MCF 10A (cell line): ENCODE measurements at regions not wholly inside any gene's neighbourhood (a gene's known extent, or its start where the extent isn't known, plus 50 kb on each side); places are given as distances from the start of the nearest gene placed in this dataset.

Experiments used
- BruUV-seq: library from RNA; stranded (reverse); fragments of 400-500 nt; replicated peaks from 2 replicates; lab custom pipeline; 2021; lab: Mats Ljungman, UMichigan
- CTCF ChIA-PET: fragments of 300-600 bp; sonication (Branson Sonifier 250); formaldehyde crosslinking; extraction: SDS; loops from one replicate; lab custom pipeline; 2021; ENCODE audit warnings: antibody characterized with exemption, inconsistent platforms; lab: Yijun Ruan, JAX
- POLR2A ChIA-PET: fragments of 300-600, 350-650 bp; sonication (Branson Sonifier 250); formaldehyde crosslinking; extraction: SDS; loops from one replicate; lab custom pipeline; 2020; ENCODE audit warnings: antibody characterized with exemption, inconsistent platforms; lab: Yijun Ruan, JAX
- DNase-seq: peaks from one replicate; pipeline ENCODE4 v3.0.0-alpha.2; 2018; ENCODE audit not compliant: unreplicated experiment
- H3K27ac Mint-ChIP-seq: one replicate; pipeline ENCODE4 v1.8.0; 2022; ENCODE audit warnings: mild to moderate bottlenecking, low read depth, mixed read lengths; ENCODE audit not compliant: unreplicated experiment
- H3K27me3 Mint-ChIP-seq: one replicate; pipeline ENCODE4 v1.8.0; 2022; ENCODE audit warnings: mixed read lengths; ENCODE audit not compliant: insufficient read depth, unreplicated experiment
- H3K36me3 Mint-ChIP-seq: one replicate; pipeline ENCODE4 v1.8.0; 2022; ENCODE audit warnings: mild to moderate bottlenecking, moderate library complexity, mixed read lengths; ENCODE audit not compliant: insufficient read depth, unreplicated experiment
- H3K4me1 Mint-ChIP-seq: one replicate; pipeline ENCODE4 v1.8.0; 2022; ENCODE audit warnings: mixed read lengths; ENCODE audit not compliant: insufficient read depth, unreplicated experiment
- H3K4me3 Mint-ChIP-seq: one replicate; pipeline ENCODE4 v1.8.0; 2022; ENCODE audit warnings: mild to moderate bottlenecking, moderate library complexity, mixed read lengths; ENCODE audit not compliant: unreplicated experiment
- H3K9me3 Mint-ChIP-seq: one replicate; pipeline ENCODE4 v1.8.0; 2022; ENCODE audit warnings: mixed read lengths; ENCODE audit not compliant: unreplicated experiment
- intact Hi-C: fragments of 100-400 bp; cut with micrococcal nuclease; formaldehyde crosslinking; loops from 2 replicates; pipeline ENCODE4 v1.14.1; 2022
- TF ChIP-seq, protein P1 (sequence below): fragments of 200-600 bp; IDR thresholded peaks from one replicate; pipeline ENCODE4 v1.8.0; 2022; ENCODE audit warnings: antibody characterized with exemption, mild to moderate bottlenecking; ENCODE audit not compliant: unreplicated experiment

DNA sequence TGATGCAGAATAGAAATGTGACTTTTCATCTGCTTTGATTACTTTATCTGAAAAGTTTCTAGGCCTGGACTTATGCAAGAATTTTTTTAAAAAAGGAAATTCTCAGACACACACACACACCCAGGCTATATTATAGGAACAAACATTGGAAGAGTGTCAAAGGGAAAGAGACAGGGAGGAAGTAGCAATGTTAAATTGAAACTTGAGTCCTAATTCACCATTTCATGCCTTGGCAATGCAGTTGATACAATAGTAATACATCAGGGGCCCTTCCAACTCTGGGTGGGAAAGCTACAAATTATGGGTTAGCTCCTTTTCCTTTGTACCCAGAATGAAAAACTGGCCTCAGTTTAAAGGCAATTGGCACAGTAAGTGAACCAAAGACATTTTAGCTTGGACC is 258.0 kb upstream of the LYZL1 start:
- no TSS peak for BruUV-seq
- H3K4me1 Mint-ChIP-seq, result no peaks in the 10 kb centered on the region
- intact Hi-C loops, result no loop called here
- ChIA-PET POLR2A (interaction anchor here (0.7 kb wide), 1 partner anchor 104 kb away, joined by 5 read pairs; no protein-coding TSS in a partner anchor), CTCF (interaction anchor here (0.7 kb wide), 1 partner anchor 59 kb away, joined by 3 read pairs; no protein-coding TSS in a partner anchor)
- TF ChIP-seq, protein P1, sequence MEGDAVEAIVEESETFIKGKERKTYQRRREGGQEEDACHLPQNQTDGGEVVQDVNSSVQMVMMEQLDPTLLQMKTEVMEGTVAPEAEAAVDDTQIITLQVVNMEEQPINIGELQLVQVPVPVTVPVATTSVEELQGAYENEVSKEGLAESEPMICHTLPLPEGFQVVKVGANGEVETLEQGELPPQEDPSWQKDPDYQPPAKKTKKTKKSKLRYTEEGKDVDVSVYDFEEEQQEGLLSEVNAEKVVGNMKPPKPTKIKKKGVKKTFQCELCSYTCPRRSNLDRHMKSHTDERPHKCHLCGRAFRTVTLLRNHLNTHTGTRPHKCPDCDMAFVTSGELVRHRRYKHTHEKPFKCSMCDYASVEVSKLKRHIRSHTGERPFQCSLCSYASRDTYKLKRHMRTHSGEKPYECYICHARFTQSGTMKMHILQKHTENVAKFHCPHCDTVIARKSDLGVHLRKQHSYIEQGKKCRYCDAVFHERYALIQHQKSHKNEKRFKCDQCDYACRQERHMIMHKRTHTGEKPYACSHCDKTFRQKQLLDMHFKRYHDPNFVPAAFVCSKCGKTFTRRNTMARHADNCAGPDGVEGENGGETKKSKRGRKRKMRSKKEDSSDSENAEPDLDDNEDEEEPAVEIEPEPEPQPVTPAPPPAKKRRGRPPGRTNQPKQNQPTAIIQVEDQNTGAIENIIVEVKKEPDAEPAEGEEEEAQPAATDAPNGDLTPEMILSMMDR, result no peak
- H3K36me3 Mint-ChIP-seq, result no peaks in the 10 kb centered on the region
- no peak overlapping the region for H3K4me3 Mint-ChIP-seq
- no peak overlapping the region for H3K27ac Mint-ChIP-seq
- no peaks in the 10 kb centered on the region for H3K9me3 Mint-ChIP-seq
- no peak for DNase-seq
- peaks cover 30% of the 10 kb centered on the region for H3K27me3 Mint-ChIP-seq

DNA sequence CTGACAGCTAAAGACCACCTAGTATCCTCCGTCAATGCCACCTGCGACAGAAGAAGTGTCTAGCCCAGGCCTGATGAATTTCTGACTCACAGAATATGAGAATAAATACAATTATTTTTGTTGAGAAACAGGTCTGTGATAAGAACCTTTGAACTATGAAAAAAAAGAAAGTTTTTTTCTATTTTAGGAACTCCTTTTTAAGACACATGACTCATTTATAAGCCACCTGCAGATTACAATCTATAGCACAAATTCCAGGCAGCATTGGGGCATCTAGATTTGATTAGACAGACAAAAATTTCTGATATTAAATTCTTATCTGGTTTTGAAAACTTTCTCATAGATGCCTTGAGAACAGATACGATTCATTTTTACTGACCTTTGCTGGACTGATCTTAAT is 256.7 kb upstream of the LYZL1 start:
- TF ChIP-seq, protein P1, result no peak
- no TSS peak for BruUV-seq
- no peak overlapping the region for H3K4me3 Mint-ChIP-seq
- H3K27ac Mint-ChIP-seq, result no peak overlapping the region
- intact Hi-C loops, result no loop called here
- CTCF ChIA-PET, result no interaction called here
- no peaks in the 10 kb centered on the region for H3K36me3 Mint-ChIP-seq
- H3K4me1 Mint-ChIP-seq, result no peaks in the 10 kb centered on the region
- H3K9me3 Mint-ChIP-seq, result no peaks in the 10 kb centered on the region
- no peak for DNase-seq
- POLR2A ChIA-PET, result interaction anchor here (0.9 kb wide), 1 partner anchor 48 kb away, joined by 3 read pairs; no protein-coding TSS in a partner anchor
- H3K27me3 Mint-ChIP-seq, result peaks cover 19% of the 10 kb centered on the region

DNA sequence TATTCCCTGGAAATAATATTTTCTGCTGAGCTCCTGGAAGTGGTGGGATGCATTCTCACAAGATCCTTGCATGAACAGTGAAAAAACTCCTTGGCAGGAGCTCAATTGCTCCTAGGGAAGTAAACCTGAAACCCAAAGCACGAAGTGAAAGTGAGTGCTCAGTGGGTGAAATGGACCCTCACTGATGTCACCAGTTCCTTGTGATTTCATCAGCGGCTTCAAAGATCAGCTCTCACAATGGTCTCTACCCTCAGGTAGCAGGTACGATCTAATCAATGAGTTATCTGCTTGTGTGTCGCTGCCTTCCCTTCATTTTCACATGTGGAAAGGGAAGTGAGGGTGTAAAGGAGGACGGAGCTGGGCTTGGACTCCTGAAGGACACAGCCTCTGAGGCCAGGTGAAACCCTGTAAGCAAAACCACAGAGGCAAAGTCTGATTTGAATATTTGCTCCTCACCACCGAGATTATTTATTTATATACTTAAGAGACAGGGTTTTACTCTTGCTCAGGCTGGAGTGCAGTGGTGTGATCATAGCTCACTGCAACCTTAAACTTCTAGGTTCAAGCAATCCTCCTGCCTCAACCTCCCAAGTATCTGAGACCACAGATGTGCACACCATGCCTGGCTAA is 255.4 kb upstream of the LYZL1 start:
- POLR2A ChIA-PET, result no interaction called here
- Mint-ChIP-seq H3K27ac (no peak overlapping the region), H3K36me3 (no peaks in the 10 kb centered on the region), H3K4me3 (no peak overlapping the region), H3K4me1 (no peaks in the 10 kb centered on the region), H3K9me3 (no peaks in the 10 kb centered on the region), H3K27me3 (peaks cover 19% of the 10 kb centered on the region)
- intact Hi-C loops, result no loop called here
- TF ChIP-seq, protein P1, result no peak
- BruUV-seq, result no TSS peak
- CTCF ChIA-PET, result interaction anchor here (0.6 to 1.5 kb wide), 3 partner anchors 47 to 369 kb away, joined by 3 to 4 read pairs (median 3); no protein-coding TSS in a partner anchor
- no peak for DNase-seq

DNA sequence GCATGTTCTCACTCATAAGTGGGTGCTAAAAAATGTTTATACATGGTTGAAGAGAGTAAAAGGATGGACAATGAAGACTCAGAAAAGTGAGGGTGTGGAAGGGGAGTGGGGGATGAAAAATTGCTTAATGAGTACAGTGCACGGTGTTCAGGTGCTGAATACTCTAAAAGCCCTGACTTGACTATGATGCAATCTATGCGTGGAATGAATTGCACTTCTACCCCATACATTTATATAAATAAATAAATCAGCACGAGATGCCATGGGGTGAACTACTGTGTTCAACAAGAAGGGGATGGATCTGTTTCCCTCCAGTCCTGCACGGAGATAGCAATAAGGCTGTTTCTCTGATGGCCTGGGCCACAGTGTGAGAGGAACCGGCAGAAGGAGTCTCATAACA is 254.3 kb upstream of the LYZL1 start:
- peaks cover 3% of the 10 kb centered on the region for H3K4me1 Mint-ChIP-seq
- ChIA-PET CTCF (interaction anchor here (1.5 kb wide), 1 partner anchor 371 kb away, joined by 3 read pairs; no protein-coding TSS in a partner anchor), POLR2A (no interaction called here)
- no peak for DNase-seq
- BruUV-seq, result no TSS peak
- intact Hi-C loops, result no loop called here
- H3K27ac Mint-ChIP-seq, result no peak overlapping the region
- TF ChIP-seq, protein P1, result no peak
- no peaks in the 10 kb centered on the region for H3K9me3 Mint-ChIP-seq
- peaks cover 15% of the 10 kb centered on the region for H3K27me3 Mint-ChIP-seq
- H3K4me3 Mint-ChIP-seq, result no peak overlapping the region
- no peaks in the 10 kb centered on the region for H3K36me3 Mint-ChIP-seq
